Left renal pelvis (tissue), 4 donors: ENCODE measurements at regions not wholly inside any gene's neighbourhood (a gene's known extent, or its start where the extent isn't known, plus 50 kb on each side); places are given as distances from the start of the nearest gene placed in this dataset.

Experiments
- DNase-seq, 4 donors: peaks; one replicate each; pipeline ENCODE4 v3.0.0-alpha.2; 2013; ENCODE audit warnings: low read depth in 4 of 4, low spot score in 3 of 4

DNA sequence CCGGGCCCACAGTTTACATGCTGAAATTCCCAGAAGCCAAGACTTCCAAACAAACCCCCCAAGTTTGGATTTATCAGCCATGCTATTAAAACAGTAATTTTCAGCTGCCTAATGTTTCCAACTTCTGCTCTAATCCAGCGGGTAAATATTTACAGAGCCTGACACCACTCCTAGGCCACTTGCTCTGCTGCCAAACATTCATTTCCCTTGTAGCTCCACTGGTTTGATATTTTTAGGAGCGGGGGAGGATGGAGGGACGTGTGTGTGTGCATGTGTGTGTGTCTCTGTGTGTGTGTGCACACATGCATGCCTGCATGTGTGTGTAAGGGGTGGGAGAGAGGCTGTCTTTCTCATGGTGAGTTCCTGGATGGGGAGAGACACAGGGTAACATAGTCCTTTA lies 115.7 kb upstream of the PJA1 start:
- DNase-seq = no peak

DNA sequence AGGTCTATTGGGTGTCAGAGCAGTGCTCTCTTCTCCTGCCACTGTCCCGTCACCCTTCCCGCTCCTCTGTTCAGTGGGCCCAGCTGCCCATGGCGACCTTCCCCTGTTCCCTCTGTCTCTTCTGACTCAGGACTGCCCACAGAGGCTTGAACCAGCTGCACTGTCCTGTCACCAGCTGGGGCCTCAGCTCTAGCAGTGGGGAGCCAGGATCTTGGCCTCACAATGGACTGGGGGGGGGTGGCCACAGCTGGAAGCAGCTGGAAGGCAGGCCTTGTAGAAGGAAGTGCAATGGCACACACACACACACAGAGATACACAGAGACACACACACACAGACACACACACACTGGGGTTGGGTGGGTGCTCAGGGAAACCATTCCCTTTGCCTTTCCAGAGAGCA lies 114.0 kb upstream of the PJA1 start:
- no peak for DNase-seq

DNA sequence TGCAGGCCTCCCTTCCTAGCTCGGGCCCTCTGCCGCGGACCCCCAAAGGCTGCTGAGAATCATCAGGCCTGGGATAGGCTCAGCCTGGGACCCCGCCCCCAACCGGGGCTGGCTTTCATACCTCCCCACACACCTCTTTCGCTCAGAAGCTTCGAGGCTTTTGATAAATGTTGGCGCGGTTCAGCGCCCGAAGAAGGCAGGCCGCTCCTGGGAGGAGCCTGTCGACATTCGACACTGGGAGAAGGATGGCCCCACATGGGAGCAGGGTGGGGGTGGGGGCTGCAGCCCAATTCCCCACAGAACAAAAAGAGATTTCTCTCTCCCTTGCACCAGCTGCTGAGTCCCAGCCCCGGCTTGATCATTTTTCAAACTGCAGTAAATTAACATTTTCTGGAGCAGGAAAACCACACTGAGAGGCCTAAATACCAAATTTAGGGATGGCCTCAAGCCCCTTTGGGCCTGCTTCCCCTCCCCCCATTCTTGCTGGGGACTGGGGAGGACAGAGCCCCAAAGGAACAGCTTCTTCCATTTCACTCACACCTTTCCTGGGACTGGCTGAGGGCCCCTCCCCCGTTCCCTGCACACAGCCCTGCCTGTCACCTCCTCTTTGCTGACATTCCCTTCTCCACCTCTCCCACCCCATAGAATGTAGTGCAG lies 112.9 kb upstream of the PJA1 start:
- no peak for DNase-seq

DNA sequence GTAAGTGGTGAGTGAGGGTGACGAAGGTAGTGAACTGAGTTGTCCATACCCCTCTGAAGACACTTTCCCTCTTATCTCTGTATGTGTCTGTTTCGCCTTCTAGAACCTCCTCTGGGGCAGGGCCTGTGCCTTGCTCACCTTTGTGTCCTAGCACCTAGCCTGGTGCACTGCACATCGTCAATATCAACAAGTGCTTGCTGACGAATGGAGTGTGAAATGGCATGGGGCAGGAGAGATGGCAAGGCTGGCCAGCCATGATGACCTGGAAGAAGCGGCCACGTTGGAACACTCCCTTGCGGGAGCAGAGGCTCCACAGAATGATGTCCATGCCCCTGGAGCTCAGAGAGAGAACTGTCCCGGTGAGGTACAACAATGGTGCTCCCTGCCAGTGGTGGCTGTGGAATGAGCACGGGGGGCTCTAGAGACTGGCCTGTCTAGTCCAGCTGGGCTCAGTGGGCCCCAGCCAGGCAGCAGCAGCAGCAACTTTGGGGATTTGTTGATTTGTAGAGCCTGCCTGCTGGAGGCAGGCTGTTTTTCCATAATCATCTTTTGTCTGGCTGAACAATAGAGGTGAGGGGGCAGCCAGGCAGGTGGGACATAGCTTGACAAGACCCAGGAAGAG lies 112.2 kb upstream of the PJA1 start:
- no peak for DNase-seq

DNA sequence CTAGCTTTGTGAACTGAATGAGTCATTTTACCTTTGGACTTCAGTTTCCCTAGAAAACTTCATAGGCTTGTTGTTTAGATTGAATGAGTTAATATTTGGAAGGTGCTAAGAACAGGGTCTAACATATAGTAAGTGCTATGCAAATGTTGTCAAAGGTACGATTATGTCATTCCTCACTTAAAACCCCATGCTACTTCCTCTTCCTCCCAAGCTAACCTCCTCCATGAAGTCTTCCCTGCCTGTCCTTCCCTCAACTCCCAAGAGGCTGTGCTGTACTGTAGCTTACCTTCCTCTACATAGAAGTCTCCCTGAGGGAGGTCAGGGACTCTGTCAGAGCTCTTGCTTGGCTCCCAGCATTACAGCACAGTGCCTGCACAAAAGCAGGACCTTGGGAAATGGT lies 103.4 kb upstream of the PJA1 start:
- no peak for DNase-seq

DNA sequence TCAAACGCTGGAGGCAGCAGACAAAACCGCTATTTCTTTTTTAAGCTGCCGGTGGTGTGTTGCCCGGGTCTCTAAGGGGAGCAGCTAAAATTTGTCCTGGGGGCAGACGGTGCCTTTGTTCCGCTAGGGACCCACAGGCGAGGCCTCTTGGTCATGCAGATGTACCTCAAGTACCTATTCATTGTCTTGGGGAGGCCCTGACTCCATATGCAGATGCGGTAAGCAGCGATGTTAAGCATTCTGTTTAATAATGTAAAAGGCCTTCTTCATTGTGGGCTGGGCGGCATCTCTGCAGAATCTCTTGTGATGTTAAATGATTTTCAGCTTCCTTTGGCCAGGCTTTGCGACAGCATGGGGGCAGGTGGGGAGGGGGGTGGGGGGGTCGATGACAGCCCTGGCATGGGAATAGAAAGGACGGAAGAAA lies 98.9 kb upstream of the PJA1 start:
- DNase-seq = no peak

DNA sequence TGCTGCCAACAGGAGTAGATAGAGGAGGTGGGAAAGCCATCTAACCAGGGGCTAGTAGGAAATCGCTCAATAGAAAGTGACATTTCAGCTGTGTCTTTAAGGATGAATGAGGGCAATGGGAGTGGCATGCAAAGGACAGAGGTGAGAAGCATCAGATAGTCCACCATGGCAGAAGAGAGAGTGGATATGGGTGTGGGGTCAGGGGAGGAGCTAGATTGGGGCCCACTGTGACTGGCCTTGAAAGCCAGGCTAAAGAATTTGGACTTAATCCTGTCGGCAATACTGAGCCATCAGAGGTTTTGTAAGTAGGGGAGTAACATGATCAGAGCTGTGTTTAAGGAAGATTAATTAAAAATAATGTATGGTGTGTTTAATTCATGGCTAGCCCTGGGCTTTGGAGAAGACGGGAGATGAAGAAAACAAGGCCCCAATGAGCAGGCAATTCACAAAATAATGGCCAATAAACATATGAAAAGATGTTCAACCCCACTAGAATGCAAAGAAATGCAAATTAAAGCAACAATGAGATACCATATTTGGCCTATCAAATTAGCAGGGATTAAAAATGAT lies 98.1 kb upstream of the PJA1 start:
- no peak for DNase-seq

DNA sequence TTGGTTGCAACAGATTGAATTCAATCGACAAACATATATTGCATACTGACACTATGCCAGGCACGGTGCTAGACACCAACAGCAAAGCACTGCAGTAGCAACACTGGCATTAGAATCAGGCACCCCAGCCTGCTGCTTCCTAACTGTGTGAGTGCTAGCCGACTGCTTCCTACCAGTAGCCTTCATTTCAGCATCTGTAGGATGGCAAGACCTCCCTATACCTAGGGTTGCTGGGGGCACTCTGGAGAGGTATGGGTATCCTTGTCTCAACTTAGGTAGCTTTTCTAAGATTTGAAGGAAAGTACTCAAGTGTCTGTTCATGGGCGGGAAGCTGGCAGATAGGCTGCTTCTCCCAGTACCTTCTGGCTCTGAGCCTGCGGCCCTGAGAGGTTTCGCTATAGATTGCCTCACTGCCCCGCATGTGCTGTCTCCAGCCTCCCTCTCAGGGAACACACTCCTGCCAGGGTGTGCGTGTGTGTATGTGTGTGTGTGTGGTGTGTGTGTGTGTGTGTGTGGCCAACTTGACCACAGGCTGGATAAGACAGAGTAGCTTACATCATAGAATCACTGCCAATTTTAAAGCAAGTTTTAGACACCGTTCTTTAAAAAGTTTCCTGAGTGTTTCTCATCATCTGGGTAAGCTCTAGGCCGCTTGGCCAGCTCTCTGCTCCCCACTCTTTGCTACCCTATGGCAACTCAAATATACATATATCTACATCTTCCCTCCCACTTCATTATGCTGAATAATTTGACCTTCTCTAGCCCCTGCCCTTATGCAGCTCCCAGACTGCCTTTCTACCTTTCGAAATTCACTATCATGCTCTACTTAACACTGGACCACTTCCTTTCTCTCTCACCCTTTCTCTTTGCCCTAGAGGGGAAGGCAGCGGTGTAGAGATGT lies 97.0 kb upstream of the PJA1 start:
- no peak for DNase-seq

DNA sequence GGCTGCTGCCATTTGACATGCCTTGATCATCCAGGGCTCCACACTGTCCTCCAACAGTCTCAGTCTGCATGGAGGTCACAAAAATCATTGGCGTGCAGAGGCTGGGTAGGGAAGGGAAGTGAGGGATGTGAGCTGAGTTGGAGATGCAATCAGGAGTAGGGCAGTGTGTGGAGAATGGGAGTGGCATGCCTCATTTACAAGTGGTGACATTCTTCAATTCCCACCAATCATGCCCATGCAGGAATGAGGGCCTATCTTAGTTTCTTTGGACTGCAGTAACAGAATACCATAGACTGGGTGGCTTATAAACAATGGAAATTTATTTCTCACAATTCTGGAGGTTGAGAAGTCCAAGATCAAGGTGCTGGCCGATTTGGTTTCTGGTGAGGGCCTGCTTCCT lies 94.9 kb upstream of the PJA1 start:
- no peak for DNase-seq

DNA sequence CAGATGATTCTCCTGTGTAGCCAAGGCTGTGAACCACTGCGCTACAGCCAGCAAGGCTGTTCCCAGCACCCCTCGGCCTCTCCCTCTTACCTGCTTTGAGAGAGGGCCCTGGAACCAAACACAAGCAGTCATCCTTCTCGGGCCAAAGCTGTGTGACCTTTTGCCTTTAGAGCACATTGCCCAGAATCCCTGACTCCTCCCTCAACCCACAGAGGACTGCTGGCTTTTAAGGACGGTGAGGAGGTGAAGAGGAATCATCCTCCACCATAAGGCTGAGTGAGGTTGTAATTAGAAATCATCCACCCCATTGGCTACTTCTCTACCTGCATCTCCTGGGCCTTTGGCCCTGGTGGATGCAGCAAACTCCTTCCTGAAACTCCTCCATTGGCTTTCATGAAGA lies 93.6 kb upstream of the PJA1 start:
- DNase-seq = no peak

DNA sequence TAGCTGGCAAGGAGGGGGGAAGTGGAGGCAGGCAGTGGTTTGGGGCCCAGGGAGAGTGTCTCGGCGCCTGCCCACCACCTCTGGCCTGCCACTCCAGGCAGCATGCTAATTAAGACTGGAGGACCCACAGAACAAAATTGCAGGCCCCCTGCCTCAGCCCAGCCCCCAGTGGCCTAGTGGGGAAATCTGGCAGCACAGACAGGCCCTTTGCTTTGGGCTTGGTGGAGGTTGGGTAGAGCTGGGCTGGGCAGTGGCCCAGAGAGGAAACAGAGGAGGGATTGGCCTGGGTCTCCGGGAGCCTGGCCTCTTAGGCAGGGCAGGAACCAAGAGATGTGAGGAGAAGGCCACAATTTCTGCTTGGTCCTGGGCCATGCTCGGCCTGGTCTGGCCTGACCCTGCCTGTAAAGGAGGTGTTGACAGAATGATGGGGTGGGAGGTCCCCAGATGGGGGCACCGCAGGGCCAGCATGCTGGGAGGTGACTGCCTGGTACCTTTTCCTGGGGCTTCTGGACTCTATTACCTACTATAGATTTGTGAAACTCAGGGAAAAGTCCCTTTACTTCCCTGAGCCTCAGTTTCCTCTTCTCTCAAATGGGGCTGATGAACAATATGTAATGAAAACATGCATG lies 92.4 kb upstream of the PJA1 start:
- no peak for DNase-seq

DNA sequence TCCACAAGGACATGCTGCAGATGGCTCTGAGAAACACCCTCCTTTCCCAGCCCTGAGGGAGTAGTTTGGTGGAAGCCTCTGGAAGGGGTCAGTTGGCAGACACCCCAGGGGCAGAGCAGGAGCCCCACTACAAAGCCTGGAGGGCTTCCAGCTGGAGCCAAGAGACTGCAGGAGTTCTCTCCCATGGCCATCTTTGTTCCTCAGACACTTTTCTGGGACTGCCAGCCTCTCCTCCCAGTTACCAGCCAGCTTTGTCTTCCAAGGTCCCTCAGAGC lies 91.0 kb upstream of the PJA1 start:
- no peak for DNase-seq

DNA sequence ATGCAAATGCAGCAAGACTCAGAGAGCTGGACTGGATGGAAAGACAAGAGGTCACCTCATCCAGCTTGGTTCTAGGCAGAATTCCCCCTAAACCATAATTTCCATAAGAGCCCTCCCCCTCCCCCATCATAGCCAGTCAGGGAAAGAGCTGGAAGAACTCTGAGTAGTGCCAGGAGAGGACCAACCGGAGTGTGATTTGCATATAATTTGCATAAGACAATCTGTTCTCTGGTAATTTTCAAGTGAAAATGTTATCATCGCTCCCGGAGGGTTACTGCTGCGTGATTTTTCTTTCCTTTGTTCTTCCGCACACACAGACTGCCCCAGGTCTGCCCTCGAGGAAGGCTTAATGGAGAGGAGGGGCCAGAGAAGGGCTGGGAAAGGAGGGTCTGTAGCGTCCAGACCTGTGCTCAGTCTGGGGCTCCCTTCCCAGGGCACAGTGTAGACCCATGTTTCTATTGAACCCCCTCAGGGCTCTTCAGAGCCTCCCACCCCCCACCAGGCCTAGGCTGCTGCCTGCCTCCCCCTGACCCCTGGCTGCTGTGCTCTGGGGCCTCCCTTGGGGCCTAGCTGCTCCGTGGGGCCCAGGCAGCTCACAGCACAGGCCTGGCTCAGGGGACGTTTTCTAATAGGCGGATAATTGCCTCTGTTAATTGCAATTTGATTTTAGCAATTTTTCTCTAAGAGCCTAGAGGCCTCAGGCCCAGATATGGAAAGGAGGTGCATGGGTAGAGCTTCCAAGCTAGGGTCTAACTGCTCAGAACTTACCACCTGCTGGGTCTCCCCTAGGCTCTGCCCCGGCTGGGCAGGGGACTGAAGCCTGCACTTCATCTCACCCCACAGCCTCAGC lies 90.4 kb upstream of the PJA1 start:
- DNase-seq = no peak

DNA sequence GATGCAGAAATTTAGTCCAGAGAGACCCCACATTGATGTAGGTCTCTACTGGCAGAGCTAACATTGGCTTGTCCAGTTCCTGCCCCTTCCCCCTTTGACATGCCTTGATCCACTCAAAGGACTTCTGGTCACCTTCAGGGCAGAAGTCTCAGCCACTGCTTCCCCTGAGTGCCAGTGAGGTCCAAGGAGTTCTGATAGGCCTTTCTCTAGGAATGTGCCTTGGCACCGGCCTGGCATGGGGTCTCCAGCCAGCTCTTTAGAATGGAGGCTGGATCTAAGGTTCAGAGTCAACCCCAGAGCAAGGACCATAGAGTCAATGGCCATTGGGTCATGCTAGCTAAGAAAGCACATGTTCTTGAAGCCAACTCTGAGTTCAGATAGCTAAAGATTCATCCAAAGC lies 88.6 kb upstream of the PJA1 start:
- no peak for DNase-seq

DNA sequence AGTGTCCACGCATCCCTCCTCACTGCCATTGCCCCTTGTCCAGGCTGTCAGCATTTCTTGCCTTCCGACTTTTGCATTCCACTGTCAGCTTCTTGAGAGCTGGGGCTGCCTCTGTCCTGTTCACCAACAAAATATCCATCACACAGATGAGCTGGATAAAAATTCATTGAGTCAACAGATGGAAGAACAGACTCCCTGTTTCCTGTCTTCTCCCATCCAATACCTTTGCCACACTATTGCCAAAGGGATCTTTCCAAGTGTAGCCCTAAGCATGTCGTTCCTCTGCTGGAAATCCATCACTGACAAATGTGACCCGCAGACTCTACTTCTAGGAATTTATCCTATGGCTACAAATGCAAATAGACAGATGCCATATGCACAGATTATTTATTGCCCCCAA lies 78.0 kb upstream of the PJA1 start:
- no peak for DNase-seq

DNA sequence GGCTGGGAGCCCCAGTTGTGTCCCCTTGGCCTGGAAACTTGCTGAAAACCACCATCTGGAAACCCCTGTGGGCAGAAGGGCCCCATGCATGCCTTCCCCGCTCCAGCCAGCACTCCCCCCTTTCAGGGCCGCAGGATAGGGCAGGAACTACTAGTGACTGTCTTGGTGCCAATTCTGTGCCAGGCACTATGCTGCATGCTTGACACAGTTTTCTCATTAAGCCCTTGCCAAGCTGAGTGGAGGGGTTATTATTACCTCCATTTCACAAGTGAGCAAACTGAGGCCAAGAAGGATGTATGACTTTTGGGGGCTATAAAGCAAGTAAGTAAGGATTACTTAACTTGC lies 73.6 kb upstream of the PJA1 start:
- no peak for DNase-seq

DNA sequence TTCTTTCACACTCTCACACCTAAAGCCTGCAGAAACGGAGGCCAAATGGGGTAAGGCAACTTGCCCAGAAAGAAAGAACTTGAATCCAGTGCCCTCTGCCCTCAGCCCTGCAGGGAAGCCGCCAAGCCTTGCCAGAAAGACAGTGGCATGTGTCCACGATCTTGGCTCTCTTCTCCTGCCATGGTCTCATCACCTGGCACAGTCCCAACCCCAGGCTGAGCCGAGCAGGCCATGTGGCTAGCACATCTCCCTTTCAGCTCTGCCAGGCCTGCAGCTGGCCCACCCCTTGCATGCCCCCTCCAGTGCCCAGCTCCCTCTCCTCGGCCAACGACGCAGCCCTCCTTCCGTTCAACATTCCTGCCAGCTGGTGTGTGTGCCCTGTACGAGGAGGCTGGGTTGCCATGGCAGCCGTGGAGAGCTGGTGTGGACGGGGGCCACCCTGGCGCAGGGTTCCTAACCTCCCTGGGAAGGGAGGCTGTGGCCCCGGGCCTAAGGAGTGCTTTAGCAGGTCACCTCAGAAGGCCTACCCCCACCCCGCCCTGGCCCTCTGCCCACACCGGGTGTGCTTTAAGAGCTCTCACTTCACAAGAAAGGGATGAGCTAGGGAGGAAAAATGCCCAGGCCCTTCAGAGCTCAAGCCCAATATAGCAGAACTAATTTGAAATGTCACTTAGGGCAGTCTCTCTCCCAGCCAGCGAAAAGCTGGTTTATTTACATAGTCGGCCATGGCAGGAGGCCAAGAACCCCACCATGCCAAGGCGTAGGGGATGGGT lies 73.0 kb upstream of the PJA1 start:
- DNase-seq = no peak

DNA sequence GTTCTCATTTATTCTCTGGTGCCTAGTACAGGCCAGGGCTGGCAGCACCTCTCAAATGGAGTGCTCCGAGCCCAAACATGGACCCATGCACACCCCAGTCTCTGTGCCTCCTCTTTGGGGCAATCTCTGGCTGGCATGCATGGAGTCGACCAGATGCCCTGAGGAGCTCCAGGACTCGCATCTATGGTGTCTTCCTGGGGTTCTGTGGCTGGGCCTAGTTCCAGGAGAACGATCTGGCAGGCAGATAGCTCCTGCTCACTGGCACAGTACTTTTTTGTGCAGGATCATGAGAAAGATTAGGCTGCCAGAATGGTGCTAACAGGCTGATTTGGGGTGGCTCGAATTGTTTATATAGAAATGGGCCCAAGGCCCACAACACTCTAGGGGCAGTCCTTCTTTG lies 72.0 kb upstream of the PJA1 start:
- no peak for DNase-seq

DNA sequence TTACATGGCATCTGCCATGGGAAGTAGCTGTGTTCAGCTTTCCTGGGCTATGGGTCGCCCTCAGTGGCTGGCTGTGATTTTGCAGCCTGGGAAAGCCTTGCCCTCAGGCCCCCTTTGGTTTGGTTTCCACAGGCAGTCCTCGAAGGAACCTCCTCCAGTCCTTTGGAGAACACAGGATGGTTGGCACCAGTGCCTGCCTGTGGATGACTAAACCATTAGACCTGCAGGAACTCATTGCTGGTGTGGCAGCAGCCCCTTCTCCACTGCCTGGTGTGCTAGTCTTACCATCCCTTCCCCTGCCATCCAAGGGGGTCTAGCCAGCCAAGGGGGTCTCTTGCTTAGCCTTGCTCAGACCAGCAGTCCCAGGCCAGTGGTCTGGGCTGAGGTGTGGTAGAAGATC lies 71.4 kb upstream of the PJA1 start:
- DNase-seq = no peak

DNA sequence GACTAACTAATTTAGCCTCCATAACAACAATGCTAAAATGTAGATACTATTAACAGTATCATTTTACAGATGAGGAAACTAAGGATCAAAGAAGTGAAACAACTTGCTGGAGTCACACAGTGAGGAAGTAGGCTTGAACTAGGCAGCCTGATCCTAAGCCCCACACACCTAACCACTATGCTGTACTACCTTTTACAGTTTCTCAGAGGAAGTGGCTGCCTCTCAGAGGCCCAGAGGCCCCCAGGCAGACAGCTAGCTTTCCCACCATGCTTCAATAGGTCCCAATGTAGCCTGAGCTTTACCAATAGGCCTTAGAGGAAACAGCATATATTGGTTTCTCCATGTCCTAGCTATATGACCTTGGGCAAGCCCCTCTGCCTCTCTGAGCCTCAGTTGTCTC lies 69.4 kb upstream of the PJA1 start:
- DNase-seq = no peak
